LNCAP (cell line): ENCODE measurements at regions not wholly inside any gene's neighbourhood (a gene's known extent, or its start where the extent isn't known, plus 50 kb on each side); places are given as distances from the start of the nearest gene placed in this dataset.

ENCODE experiments used
- TF ChIP-seq, protein P1 (sequence below): fragments of 450-650 bp; IDR thresholded peaks from 2 replicates; pipeline ENCODE4 v1.5.1; 2017; ENCODE audit warnings: mild to moderate bottlenecking

DNA sequence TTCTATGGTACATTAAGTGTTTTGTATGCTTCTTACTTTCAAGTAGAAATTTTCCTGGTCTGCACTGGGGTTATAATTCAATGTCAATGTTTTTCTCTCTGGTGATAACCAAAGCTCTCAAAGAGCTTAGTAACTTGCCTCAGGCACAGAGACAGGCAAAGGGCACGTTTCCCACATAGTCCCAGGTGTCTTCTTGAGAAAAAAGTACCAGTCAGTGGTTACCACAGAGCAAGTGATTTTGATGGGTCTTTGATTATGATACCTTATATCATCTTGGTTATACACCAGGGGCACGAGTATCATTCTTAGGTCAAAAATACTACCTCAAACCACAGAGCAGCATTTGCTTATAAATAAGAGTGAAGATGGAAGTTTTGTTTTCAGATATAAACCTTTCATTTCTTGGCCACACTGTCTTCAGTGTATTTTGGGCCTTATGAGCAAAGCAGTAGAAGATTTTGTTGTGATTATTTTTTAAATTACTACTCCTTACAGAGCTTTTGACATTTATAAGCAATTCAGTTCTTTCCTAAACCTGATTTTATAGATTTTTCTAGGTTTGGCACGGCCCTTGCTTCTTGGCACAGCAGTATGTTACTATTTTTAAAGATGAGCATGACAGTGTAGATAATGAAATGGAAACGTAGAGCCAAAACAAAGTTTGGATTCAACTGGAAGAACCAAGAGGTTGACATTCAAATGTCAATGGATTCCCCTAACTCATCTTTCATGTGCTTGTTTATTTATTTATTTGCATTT, 85.3 kb upstream of the TLL1 start:
- TF ChIP-seq, protein P1, sequence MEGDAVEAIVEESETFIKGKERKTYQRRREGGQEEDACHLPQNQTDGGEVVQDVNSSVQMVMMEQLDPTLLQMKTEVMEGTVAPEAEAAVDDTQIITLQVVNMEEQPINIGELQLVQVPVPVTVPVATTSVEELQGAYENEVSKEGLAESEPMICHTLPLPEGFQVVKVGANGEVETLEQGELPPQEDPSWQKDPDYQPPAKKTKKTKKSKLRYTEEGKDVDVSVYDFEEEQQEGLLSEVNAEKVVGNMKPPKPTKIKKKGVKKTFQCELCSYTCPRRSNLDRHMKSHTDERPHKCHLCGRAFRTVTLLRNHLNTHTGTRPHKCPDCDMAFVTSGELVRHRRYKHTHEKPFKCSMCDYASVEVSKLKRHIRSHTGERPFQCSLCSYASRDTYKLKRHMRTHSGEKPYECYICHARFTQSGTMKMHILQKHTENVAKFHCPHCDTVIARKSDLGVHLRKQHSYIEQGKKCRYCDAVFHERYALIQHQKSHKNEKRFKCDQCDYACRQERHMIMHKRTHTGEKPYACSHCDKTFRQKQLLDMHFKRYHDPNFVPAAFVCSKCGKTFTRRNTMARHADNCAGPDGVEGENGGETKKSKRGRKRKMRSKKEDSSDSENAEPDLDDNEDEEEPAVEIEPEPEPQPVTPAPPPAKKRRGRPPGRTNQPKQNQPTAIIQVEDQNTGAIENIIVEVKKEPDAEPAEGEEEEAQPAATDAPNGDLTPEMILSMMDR = no peak

DNA sequence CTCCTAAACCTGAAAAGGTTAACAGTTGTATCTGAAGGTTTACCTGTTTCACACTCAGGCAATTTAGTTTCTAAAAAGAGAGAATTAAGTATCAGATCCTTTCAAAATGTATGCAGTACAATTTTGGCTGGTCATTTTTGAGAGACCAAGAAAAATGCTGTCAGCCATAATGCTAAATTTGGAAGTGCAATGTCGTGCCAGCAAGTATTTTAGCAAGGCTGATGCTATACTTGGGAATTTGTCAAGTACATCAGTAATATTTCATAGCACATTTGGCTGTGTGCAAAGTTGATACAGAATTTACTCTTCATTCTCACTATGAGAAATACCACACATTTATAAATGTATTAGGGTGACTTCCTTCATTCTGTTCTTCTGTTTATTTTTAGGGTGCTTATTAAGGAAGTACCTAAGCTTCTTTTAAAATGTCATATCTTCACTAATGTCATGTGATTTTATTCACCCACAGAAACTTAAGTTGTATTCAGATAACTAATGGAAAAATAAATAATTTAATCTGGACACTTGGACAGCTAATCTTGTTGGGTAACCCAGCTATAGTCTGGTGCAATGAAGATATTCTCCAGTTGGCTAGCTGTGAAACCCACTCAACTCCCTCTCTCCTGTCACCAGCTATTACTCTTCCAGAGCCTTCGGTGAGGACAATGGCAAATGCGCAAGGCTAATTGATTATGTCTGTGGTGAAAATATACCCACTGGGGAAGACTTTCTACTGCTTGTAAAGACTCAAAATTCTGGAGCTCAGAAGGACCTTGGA, 84.2 kb upstream of the TLL1 start:
- TF ChIP-seq, protein P1 = no peak

DNA sequence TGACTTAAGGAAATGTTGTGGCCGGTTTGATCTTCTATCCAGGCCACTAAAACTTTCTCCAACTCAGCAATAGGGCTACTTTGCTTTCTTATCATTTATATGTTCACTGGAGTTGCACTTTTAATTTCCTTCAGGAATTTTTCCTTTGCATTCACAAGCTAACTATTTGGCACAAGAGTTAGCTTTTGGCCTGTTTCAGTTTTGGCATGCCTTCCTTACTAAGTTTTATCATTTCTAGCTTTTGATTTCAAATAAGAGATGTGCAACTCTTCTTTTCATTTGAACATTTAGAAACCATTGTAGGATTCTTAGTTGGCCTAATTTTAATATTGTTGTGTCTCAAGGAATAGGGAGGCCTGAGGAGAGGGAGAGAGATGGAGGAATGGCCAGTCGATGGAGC, 79.8 kb upstream of the TLL1 start:
- TF ChIP-seq, protein P1 = no peak

DNA sequence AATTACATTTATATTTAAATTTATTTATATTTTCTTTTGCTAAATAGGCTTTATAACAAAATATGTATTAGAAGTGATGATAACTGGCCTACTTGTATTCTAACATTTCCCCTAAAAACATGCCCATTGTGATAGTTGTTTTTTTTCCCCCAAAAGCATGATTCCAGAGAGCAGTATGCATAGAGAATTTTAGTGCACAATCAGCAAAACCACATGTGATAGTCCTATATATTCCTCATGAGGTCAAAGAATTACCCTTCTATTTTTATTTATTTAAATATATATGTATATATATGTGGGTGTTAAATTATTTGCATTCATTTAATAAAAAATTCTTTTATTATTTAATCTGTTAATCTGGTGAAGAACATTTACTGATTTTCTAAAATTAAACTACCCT, 78.2 kb upstream of the TLL1 start:
- TF ChIP-seq, protein P1 = no peak

DNA sequence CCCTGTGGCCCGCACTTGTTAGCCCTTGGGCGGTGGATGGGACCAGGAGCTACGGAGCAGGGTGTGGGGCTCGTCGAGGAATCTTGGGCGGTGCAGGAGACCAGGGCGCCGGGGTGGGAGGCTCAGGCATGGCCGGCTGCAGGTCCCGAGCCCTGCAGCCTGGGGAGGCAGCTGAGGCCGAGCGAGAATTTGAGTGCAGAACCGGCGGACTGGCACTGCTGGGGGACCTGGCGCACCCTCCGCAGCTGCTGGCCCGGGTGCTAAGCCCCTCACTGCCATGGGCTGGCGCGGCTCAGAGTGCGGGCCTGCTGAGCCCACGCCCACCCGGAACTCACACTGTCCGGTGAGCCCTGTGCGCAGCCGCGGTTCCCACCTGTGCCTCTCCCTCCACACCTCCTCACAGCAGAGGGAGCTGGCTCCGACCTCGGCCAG, 73.6 kb upstream of the TLL1 start:
- TF ChIP-seq, protein P1 = no peak

DNA sequence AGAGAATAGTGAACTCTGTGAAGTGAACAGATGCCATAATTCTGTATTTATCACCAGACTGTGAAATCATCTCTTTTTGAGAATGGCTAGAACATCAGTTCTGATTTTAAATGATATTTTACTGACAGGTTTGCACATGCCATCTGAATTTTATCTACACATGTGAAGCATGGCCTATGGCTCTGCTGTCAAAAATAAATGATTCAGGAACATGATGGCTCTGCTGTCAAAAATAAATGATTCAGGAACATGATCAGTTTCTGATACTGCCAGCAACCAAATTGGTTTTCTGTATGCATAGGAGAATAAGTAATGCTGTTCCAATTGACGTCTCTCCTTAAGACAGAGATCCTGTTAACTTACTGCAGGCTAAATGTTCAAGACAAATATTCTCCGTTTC, 70.6 kb upstream of the TLL1 start:
- TF ChIP-seq, protein P1 = no peak

DNA sequence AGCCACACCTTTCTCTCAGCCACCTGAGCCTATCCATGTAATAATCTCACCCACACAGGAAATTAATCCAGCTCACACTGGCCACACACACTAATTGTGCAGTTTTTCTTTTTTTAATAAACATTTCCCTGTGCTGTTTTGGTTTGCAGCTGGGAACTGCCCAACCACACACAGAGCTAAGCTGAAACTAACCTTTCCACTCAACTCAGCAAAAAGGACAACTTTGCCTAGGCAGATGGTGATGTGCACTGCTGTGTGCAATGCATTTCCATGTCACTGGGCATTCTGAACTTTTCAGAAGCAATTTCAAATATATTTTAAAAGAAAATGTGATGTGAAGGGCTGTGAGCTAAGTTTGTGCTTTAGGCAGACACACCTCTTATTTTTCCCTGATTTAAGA, 70.0 kb upstream of the TLL1 start:
- TF ChIP-seq, protein P1 = no peak
